ENCODE measurements at regions not wholly inside any gene's neighbourhood (a gene's known extent, or its start where the extent isn't known, plus 50 kb on each side); places are given as distances from the start of the nearest gene placed in this dataset.
"Not testable (repeated sequence)": the region's sequence is repeated elsewhere in the genome, so short reads cannot be mapped to it uniquely, and the experiment has no call there.

- no peak for DNase-seq
These were observed 288.2 kb upstream of the PREP start for GRCh38 chr6:105691081-105691480.

GRCh38 chr6:105688573-105688972 lies 285.7 kb upstream of the PREP start:
- no peak for DNase-seq

GRCh38 chr6:105686793-105687192 lies 283.9 kb upstream of the PREP start:
- DNase-seq: not testable (repeated sequence)

- no peak for DNase-seq
These were observed 278.2 kb upstream of the PREP start for GRCh38 chr6:105681061-105681460.

- DNase-seq: no peak
These were observed 277.2 kb upstream of the PREP start for GRCh38 chr6:105680131-105680530.

- DNase-seq: no peak
These were observed 275.6 kb upstream of the PREP start for GRCh38 chr6:105678516-105678915.

GRCh38 chr6:105677671-105678475 lies 275.0 kb upstream of the PREP start:
- no peak for DNase-seq

- DNase-seq: no peak
These were observed 274.0 kb upstream of the PREP start for GRCh38 chr6:105676857-105677256.

GRCh38 chr6:105675715-105676397 lies 273.0 kb upstream of the PREP start:
- no peak for DNase-seq

GRCh38 chr6:105672856-105673538 lies 270.1 kb upstream of the PREP start:
- DNase-seq: not testable (repeated sequence)

GRCh38 chr6:105669232-105669631 lies 266.4 kb upstream of the PREP start:
- DNase-seq: no peak

GRCh38 chr6:105667056-105667455 lies 264.2 kb upstream of the PREP start:
- DNase-seq: no peak

- no peak for DNase-seq
These were observed 262.0 kb upstream of the PREP start for GRCh38 chr6:105664931-105665330.

GRCh38 chr6:105651969-105652368 lies 249.1 kb upstream of the PREP start:
- DNase-seq: no peak

- no peak for DNase-seq
These were observed 247.5 kb upstream of the PREP start for GRCh38 chr6:105650347-105650746.

GRCh38 chr6:105649192-105649591 lies 246.3 kb upstream of the PREP start:
- no peak for DNase-seq

- no peak for DNase-seq
These were observed 245.4 kb upstream of the PREP start for GRCh38 chr6:105648276-105648675.

- no peak for DNase-seq
These were observed 243.5 kb upstream of the PREP start for GRCh38 chr6:105646391-105646867.

GRCh38 chr6:105645958-105646357 lies 243.1 kb upstream of the PREP start:
- no peak for DNase-seq

- DNase-seq: no peak
These were observed 242.3 kb upstream of the PREP start for GRCh38 chr6:105645156-105645555.

GRCh38 chr6:105644691-105645090 lies 241.8 kb upstream of the PREP start:
- DNase-seq: no peak

- no peak for DNase-seq
These were observed 241.2 kb upstream of the PREP start for GRCh38 chr6:105644073-105644489.

- no peak for DNase-seq
These were observed 239.8 kb upstream of the PREP start for GRCh38 chr6:105642708-105643107.

- DNase-seq: no peak
These were observed 238.6 kb upstream of the PREP start for GRCh38 chr6:105641504-105641903.

Data from activated T-cell treated with anti-CD3 and anti-CD28 coated beads, Interleukin-2, amount 50 U/mL, for 1 hour (primary cell).